NCI-H1694 (cell line): ENCODE measurements at regions not wholly inside any gene's neighbourhood (a gene's known extent, or its start where the extent isn't known, plus 50 kb on each side); places are given as distances from the start of the nearest gene placed in this dataset.

Experiments used
- DNase-seq: peaks from one replicate; lab custom pipeline; 2025; lab: John Stamatoyannopoulos, UW

GRCh38 chr13:53507741-53508140 lies 479.1 kb downstream of the OLFM4 start:
- DNase-seq: no peak

DNA sequence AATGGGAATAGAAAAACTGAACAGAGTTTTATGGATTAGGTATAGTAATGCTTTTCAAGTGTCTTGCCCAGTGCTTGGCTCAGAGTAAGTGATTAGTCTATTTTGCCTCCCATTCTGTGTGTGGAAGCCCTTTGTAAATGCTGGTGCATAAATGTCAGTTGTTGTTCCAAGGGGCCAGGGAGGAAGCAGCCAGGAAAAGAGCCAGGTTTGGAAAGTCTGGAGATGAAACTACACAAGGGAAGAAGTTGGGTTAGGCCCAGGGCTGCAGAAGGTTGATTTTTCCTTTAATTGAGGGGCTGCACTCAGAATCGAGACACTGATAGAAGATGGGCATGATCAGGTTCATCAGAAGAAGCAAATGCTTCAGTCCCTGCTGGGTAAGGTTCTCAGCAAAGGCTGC lies 484.0 kb downstream of the OLFM4 start:
- DNase-seq: no peak

DNA sequence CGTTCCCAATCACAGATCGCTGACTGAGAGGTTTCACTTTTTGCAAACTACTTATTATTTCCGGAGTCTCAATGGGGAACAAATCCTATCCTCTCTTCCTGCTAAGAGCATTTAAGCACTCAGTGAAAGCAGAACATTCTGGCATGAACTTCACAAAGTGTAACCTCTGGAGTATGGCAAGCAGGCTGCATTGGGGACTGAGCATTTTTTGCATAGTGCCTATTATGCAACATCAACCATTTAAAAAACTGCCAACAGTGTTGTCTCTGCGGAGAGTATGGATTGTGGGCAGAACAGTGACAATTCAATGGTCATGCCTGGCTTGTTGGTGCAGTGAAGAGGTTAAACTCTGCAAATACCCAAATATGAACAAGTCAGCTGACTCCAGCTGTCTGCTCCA lies 484.6 kb downstream of the OLFM4 start:
- no peak for DNase-seq

- no peak for DNase-seq
Observed at GRCh38 chr13:53520132-53520531, 491.5 kb downstream of the OLFM4 start.

GRCh38 chr13:53522034-53522433 lies 493.4 kb downstream of the OLFM4 start:
- no peak for DNase-seq

GRCh38 chr13:53537586-53537985 lies 509.0 kb downstream of the OLFM4 start:
- DNase-seq: no peak

GRCh38 chr13:53545340-53545941 lies 516.8 kb downstream of the OLFM4 start:
- DNase-seq: no peak

GRCh38 chr13:53560556-53560955 lies 531.9 kb downstream of the OLFM4 start:
- no peak for DNase-seq

DNA sequence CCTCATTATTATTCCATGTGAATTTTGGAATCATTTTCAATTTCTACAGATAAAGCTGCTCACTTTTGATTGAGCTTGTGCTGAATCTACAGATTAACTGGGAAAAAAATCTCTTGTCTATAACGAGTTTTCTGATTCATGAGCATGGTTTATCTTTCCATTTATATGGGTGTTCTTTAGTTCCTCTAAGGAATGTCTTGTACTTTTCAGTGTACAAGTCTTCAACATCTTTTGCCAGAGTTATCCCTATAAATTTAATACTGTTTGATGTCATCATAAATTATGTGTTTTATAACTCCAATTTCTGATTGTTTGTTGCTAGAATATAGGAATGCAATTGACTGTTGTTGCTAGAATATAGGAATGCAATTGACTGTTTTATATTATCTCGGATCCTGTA lies 533.8 kb downstream of the OLFM4 start:
- DNase-seq: no peak

- no peak for DNase-seq
Observed at GRCh38 chr13:53568491-53568890, 539.9 kb downstream of the OLFM4 start.

GRCh38 chr13:53569453-53569852 lies 540.8 kb downstream of the OLFM4 start:
- no peak for DNase-seq

GRCh38 chr13:53601113-53601512 lies 572.5 kb downstream of the OLFM4 start:
- no peak for DNase-seq

DNA sequence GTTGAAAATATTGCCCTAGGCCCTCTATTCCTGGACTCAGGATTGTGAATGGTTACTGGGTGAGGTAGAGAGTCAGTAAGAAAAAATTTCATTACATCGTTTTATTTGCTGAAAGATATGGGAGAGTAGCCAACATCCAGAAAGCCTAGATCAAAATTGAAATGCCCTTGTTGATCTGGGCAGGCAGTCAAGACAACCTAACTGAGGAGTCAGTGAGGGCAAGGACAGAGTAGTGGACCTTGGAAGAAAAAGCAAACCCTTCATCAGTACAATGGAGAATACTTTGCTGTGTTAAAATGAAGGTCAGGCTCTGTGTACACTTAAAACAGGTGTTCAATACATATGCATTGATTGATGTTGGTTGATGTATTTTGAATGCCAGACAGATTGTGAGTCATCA lies 576.7 kb downstream of the OLFM4 start:
- DNase-seq: no peak

- no peak for DNase-seq
Observed at GRCh38 chr13:53612200-53612599, 583.6 kb downstream of the OLFM4 start.

DNA sequence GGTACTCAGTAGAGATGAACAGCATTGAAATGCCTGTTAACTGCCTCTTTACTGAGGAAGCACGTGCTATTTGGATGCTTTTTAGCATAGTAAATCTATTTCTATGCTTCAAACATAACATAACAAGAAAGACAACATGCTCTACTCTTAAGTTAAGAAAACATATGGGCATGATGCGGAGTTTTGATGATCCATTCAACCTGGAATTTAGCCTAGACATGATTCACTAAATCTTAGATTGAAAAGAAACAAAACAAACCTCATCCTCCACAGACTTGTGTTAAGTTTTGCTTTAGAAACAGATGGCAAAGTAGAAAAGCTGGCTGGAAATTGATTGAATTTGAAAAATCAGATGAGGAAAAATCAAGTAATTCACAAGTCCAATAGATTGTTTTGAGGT lies 593.8 kb downstream of the OLFM4 start:
- DNase-seq: no peak

DNA sequence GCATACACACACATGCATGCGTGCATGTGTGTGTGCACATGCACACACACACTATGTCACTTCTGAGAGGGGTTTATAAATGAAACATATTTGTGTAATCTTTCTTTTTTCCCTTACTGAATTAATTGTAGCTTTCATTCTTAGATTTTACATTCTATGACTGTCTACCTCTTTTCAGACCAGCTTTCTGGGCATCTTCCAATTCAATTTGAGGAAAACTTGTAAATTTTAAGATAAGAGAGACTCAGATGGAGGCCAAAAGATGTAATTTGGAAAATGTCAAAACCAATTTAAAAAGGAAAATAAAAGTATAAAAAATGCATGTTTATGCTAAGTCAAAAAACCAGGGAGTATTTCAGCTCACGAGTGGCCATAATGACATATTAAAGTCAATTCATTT lies 594.5 kb downstream of the OLFM4 start:
- no peak for DNase-seq

- no peak for DNase-seq
Observed at GRCh38 chr13:53631511-53631910, 602.9 kb downstream of the OLFM4 start.

DNA sequence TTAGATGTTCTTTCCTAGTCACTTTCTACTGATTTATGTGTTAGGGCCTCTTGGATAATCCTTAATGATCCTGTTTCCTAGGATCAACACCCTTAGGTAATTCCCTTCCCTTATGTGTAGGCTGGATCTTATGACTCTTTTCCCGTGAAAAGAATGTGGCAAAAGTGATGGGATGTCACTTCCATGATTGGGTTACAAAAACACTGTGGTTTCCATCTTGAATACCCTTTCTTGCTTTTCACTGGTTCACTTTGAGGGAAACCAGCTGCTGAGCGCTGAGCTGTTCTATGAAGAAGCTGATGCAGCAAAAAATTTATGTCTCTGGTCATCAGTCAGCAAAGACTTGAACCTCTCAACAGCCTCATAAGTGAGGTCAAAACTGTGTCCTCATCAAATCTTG lies 609.4 kb downstream of the OLFM4 start:
- no peak for DNase-seq

- no peak for DNase-seq
Observed at GRCh38 chr13:53642306-53642705, 613.7 kb downstream of the OLFM4 start.

DNA sequence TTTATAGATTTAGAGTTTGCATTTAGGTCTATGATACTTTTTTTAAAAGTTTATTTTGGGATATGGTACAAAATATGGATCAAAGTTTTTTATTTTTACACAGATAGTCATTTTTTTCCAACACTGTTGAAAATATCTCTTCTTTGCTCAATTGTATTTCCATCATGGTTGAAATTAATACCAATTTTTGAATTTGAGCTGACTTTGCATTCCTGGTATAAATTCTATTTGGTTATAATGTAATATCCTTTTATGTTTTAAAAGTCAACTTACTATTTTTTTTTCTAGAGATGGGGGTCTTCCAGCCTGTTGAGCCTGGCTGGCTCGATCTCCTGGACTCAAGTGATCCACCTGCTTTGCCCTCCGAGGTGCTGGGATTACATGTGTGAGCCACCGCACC lies 620.1 kb downstream of the OLFM4 start:
- no peak for DNase-seq

DNA sequence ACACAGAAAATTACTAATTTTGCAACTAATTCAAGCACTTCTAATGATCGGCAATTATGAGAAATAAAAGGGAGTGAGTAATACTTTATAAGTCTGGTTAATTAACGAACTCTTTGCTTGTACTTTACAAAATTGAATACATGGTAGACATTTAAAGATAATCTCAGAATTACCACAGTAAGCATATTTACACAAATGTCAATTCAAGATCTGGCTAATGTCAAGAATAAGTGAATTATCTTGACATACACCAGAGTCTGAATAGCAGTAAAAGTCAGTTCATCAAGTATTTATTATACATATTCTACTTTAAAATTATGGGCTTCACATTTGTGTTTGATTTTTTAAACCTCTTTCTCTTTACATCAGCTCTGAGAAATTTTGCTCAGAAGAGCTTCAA lies 643.4 kb downstream of the OLFM4 start:
- DNase-seq: no peak

- no peak for DNase-seq
Observed at GRCh38 chr13:53683146-53683545, 654.5 kb downstream of the OLFM4 start.

GRCh38 chr13:53683608-53684007 lies 655.0 kb downstream of the OLFM4 start:
- DNase-seq: no peak

DNA sequence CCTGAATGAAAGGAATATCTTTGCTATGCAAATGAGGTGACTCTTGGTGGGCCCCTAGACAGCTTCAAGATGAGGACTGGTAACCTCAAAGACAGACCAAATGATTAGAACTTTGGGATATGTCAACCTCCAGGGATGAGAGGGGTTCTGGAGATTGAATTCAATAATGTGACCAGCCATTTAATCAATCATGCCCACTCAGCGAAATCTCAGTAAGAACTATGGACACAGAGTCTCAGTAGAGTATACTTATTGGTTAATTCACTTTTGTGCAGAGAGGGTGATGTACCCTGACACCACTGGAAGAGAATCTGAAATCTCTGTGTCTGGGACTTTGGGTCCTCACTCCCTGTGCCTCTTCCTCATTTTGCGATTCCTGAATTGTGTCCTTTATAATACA lies 662.8 kb downstream of the OLFM4 start:
- no peak for DNase-seq
